ENCODE measurements at regions not wholly inside any gene's neighbourhood (a gene's known extent, or its start where the extent isn't known, plus 50 kb on each side); places are given as distances from the start of the nearest gene placed in this dataset.

DNA sequence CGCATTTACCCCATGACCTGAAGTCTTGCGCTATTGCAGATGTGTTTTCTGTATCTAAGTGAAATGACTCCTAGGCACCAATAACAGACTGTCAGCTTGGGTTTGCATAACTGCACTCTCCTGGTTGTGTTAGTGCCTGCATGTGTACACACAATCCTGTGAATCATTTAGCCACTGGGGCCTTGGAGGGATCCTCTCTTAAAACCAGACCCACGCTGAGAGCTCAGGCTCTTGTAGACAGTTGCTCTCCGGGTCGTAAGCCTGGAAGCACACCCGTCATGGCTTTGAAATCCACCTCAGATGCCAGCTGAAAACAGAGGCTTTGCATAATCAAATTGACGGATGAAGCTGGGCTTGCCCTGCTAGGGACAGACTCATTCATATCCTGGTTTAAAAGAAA is 79.2 kb upstream of the RBM19 start:
- no peak for DNase-seq (ENCODE audit: low read depth)
- TF ChIP-seq, protein P1, sequence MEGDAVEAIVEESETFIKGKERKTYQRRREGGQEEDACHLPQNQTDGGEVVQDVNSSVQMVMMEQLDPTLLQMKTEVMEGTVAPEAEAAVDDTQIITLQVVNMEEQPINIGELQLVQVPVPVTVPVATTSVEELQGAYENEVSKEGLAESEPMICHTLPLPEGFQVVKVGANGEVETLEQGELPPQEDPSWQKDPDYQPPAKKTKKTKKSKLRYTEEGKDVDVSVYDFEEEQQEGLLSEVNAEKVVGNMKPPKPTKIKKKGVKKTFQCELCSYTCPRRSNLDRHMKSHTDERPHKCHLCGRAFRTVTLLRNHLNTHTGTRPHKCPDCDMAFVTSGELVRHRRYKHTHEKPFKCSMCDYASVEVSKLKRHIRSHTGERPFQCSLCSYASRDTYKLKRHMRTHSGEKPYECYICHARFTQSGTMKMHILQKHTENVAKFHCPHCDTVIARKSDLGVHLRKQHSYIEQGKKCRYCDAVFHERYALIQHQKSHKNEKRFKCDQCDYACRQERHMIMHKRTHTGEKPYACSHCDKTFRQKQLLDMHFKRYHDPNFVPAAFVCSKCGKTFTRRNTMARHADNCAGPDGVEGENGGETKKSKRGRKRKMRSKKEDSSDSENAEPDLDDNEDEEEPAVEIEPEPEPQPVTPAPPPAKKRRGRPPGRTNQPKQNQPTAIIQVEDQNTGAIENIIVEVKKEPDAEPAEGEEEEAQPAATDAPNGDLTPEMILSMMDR (conservative IDR thresholded peaks at IDR 0.05; ENCODE audit: low read depth, low read length) = no peak
- H3K4me3 ChIP-seq (ENCODE audit: low read depth, low read length) = no peak overlapping the region

DNA sequence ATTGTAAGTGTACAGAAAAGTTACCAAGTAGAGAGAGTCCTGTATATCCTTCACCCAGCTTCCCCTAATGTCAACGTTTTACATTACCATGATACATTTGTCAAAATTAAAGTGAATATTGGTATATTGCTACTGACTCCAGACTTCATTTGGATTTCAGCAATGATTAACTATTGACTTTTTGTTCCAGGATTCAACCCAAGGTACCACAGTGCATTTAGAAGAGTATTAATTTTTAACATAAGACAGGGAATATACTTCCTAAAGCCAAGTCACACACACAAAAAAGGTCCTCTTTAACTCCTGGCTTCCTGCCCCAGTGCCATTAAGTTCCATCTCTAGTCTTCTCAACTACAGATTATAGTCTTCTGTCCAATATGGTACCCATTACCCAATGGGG is 75.5 kb upstream of the RBM19 start:
- TF ChIP-seq, protein P1 (conservative IDR thresholded peaks at IDR 0.05; ENCODE audit: low read depth, low read length) = no peak
- DNase-seq (ENCODE audit: low read depth) = no peak

DNA sequence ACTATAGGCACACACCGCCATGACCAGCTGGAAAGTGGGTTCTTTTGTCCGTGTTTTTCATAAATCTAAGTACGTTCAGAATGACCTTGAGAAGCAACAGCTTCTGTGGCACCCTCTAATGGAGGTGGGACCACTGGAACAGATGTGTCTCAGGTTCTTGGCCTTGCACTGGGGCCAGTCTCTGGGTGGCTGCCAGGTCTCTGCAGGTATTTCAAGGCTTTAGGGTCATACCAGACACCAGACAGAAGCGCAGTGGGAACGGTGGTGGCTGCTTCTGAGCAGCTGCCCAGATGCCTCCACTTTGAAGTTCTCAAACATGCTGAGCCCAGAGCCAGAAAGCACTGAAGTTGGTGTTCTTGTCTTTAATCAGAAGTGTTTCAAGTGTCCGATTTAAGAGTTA is 75.0 kb upstream of the RBM19 start:
- no peak overlapping the region for H3K4me3 ChIP-seq (ENCODE audit: low read depth, low read length)
- no peak for DNase-seq (ENCODE audit: low read depth)
- TF ChIP-seq, protein P1 (conservative IDR thresholded peaks at IDR 0.05; ENCODE audit: low read depth, low read length) = no peak

More for the DNA sequence above, 75.5 kb upstream of the RBM19 start:
- H3K4me3 ChIP-seq (ENCODE audit: low read depth, low read length) = no peak overlapping the region

DNA sequence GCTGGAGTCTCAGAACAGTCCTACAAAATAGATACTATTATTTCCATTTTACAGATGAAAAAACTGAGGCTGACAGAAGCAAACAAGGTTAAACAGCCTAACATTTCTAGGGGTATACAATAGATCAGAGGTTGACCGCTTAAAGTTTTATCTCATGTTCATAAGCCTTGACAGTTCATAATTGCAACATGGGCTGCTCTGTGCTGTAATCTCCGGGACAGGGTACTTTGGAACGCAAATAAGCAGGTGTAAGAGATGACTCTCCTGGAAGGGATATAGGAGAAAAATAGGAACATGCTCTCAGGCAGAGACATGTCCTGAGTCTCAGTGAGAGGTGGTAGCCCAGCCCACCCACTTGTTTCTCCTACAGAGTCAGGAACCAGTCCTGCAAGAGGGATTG is 72.8 kb upstream of the RBM19 start:
- no peak for DNase-seq (ENCODE audit: low read depth)
- no peak overlapping the region for H3K4me3 ChIP-seq (ENCODE audit: low read depth, low read length)
- TF ChIP-seq, protein P1 (conservative IDR thresholded peaks at IDR 0.05; ENCODE audit: low read depth, low read length) = no peak

DNA sequence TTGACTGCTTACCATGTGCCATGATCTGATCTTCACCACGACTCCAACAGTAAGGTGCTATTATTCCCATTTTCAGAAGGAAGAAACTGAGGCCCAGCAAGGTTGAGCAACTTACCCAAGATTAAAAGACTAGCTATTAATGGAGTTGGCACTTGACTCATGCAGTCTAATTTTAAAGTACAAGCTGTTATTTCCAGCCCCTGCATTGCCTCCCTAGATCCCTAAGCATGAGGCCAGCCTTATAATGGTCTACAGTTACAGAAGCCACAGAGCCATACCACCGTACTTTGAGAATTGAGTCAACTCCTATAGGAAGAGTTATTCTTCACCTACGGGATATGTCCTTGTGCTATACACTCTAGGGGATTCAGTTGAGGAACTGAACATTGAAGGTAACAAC is 66.7 kb upstream of the RBM19 start:
- TF ChIP-seq, protein P1 (conservative IDR thresholded peaks at IDR 0.05; ENCODE audit: low read depth, low read length) = no peak

DNA sequence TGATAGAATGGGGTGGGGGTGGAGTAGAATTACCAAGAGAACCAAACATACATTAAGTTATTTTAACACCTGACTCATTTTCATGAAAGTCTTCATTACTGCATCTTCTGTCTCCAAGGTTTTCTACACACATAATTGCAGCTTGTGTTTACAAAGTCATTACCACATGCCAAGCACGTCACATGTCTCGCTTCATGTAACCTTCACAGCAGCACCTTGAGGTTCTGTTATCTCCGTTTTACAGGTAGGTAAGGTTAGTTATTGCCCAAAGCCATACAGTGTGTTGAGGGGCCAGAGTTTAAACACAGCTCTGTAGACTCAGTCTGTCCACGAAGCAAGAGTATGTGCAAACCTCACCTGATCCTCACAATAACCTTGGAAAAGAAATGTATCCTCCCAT is 64.3 kb upstream of the RBM19 start:
- no peak for DNase-seq (ENCODE audit: low read depth)
- no peak overlapping the region for H3K4me3 ChIP-seq (ENCODE audit: low read depth, low read length)
- TF ChIP-seq, protein P1 (conservative IDR thresholded peaks at IDR 0.05; ENCODE audit: low read depth, low read length) = no peak

More for the DNA sequence above, 66.7 kb upstream of the RBM19 start:
- no peak overlapping the region for H3K4me3 ChIP-seq (ENCODE audit: low read depth, low read length)
- DNase-seq (ENCODE audit: low read depth) = no peak

DNA sequence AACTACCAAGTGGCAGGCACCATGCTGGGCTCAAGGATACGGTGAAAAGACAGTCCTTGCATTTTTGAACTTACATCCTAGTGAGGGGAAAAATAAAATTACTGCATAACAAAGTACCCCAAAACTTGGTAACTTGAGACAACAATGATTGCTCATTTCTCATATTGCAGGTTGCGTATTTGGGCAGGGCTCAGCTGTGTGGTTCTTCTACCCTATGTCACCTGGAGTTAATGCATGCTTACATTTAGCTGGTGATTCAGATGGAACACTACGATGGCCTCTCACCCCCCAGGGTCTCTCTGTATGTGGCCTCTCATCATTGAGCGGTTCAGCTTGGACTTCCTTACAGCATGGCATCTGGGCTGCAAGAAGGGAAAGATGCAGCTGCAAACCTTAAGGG is 60.7 kb upstream of the RBM19 start:
- no peak overlapping the region for H3K4me3 ChIP-seq (ENCODE audit: low read depth, low read length)
- DNase-seq (ENCODE audit: low read depth) = no peak
- TF ChIP-seq, protein P1 (conservative IDR thresholded peaks at IDR 0.05; ENCODE audit: low read depth, low read length) = no peak

Data from epithelial cell of proximal tubule (primary cell).